H1 (cell line): ENCODE measurements at regions not wholly inside any gene's neighbourhood (a gene's known extent, or its start where the extent isn't known, plus 50 kb on each side); places are given as distances from the start of the nearest gene placed in this dataset.

Experiments used
- CBX8 ChIP-seq: fragments of 300-800, 300-1000 bp; sonication (generic); IDR thresholded peaks from 2 replicates; pipeline ENCODE4 v1.7.1; 2016; ENCODE audit warnings: low read depth, low read length, borderline replicate concordance
- POLR2AphosphoS5 ChIP-seq: IDR thresholded peaks from 2 replicates; pipeline ENCODE4 v1.6.1; 2011; ENCODE audit warnings: low read depth, low read length
- RXRA ChIP-seq: IDR thresholded peaks from 2 replicates; pipeline ENCODE4 v1.6.1; 2011; ENCODE audit warnings: low read depth, mild to moderate bottlenecking, low read length, moderate library complexity; ENCODE audit not compliant: insufficient read depth
- SIX5 ChIP-seq: IDR thresholded peaks from 2 replicates; pipeline ENCODE4 v1.6.1; 2011; ENCODE audit warnings: mild to moderate bottlenecking, low read depth, low read length

DNA sequence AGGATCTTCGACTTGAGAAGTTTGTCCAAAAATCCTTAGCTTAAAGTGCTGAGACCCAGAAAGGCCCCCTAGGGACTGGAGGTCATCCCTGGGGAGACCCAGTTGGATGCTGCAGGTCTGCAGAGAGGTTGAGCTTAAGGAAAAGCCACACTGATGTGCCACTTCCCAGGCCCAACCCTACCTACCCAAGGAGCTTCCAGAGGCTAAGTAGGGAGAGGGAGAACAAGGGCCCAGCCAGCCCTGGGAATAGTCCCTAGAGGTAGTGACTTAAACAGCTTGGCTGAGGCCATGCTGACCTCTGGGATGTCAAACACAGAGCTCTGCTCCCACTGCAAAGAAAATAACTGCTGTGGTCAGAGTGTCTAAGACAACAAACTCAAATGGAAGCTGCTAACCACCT lies 693.7 kb downstream of the MATN1 start (continued):
- TF ChIP-seq POLR2AphosphoS5: no peak
- no peak for TF ChIP-seq SIX5
- TF ChIP-seq RXRA: no peak
- TF ChIP-seq CBX8: no peak
